ENCODE measurements at regions not wholly inside any gene's neighbourhood (a gene's known extent, or its start where the extent isn't known, plus 50 kb on each side); places are given as distances from the start of the nearest gene placed in this dataset.

DNA sequence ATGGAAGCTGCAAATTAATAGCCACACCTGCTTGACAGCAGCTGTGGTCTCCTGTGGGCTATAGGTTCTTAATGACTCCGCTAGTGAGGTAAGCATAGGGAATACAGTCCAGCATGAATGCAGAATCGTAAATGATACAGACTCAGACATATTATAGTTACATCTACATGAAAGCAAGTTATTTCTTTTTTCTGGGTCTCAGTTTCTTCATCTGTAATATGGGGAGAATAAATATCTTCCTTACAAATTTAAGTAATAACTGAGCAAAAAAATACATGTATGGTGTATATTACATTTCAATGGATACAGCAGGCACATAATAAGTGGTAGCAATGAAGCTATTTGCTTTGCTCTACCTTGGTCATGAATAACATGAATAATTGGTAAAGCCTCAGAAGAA lies 245.9 kb upstream of the RHOBTB1 start:
- no peak for TF ChIP-seq CTCF (IDR thresholded peaks at IDR 0.05; ENCODE audit: low read depth, low read length)
- H3K4me3 ChIP-seq (replicated peaks in 1 of 2; ENCODE audit: low read depth in 2 of 2, low read length in 2 of 2), result no peak overlapping the region
- DNase-seq (ENCODE audit: low read depth in 2 of 2), result no peak

GRCh38 chr10:61188691-61189090 lies 244.7 kb upstream of the RHOBTB1 start:
- no peak for TF ChIP-seq CTCF (IDR thresholded peaks at IDR 0.05; ENCODE audit: low read depth, low read length)
- no peak overlapping the region for H3K4me3 ChIP-seq (replicated peaks in 1 of 2; ENCODE audit: low read depth in 2 of 2, low read length in 2 of 2)
- DNase-seq (ENCODE audit: low read depth in 2 of 2), result no peak

DNA sequence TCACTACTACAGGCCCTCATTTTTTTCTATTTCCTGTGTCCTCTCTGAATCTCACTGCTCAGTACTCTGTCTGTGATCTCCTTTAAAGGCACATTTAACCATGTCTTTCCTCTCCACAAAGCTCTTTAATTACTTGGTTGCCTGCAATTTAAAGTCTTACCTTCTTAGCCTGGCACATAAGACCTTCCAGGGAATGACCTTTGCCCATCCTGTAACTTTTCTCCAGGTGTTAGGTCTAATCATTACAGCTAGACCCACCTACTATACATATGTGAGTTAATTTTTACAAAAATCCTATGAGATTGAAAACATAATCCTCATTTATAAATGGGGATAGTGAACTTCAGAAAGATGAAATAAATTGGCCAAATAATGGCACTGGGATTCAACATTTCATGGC lies 244.1 kb upstream of the RHOBTB1 start:
- no peak for DNase-seq (ENCODE audit: low read depth in 2 of 2)
- H3K4me3 ChIP-seq (replicated peaks in 1 of 2; ENCODE audit: low read depth in 2 of 2, low read length in 2 of 2), result no peak overlapping the region
- TF ChIP-seq CTCF (IDR thresholded peaks at IDR 0.05; ENCODE audit: low read depth, low read length), result no peak

DNA sequence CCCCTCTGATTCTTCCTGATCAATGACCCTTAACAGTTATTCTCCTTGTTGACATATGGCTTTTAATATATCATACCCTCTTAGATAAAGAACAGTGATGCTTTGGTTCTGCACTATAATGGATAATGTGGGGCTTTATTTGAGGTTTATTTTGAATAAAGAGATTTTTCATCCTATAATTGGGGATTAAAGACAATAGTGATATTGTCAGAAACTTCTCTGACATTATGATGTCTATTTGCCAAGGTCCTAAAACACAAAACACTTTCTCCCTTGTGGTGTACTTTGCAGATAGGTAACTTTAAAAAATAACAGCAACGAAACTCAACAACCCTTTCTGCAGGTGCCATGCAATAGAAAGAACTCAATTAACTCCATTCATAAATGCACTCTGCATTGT lies 243.6 kb upstream of the RHOBTB1 start:
- H3K4me3 ChIP-seq (replicated peaks in 1 of 2; ENCODE audit: low read depth in 2 of 2, low read length in 2 of 2), result no peak overlapping the region
- TF ChIP-seq CTCF (IDR thresholded peaks at IDR 0.05; ENCODE audit: low read depth, low read length), result no peak
- no peak for DNase-seq (ENCODE audit: low read depth in 2 of 2)

DNA sequence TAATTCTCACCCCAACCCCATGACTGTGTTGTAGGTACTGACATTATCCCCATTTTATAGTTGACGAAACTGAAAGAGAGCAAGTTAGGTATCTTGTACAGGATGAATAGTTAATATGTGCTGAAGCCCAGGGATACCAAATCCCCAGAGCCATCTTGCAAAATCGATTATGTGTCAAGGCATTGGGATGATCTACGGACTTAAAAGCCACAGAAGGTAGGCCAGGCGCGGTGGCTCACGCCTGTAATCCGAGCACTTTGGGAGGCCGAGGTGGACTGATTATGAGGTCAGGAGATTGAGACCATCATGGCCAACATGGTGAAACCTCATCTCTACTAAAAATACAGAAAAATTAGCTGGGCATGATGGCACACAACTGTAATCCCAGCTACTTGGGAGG lies 242.4 kb upstream of the RHOBTB1 start:
- no peak for TF ChIP-seq CTCF (IDR thresholded peaks at IDR 0.05; ENCODE audit: low read depth, low read length)
- no peak for DNase-seq (ENCODE audit: low read depth in 2 of 2)
- H3K4me3 ChIP-seq (replicated peaks in 1 of 2; ENCODE audit: low read depth in 2 of 2, low read length in 2 of 2), result no peak overlapping the region

DNA sequence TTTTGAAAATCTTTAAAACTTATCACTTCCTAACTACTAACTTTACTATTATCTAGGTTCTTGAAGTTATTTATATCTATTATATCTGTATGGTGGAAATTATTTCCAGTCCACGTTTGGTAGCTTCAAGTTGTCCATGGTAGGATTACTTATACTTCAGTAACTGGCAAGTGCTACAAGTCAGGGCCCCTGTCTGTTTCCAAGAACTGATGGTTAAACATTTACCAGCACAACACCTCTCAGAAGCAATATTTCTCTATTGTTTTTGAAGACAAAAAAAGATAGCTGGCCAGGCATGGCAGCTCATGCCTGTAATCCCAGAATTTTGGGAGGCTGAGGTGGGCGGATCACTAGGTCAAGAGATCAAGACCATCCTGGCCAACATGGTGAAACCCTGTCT lies 240.4 kb upstream of the RHOBTB1 start:
- DNase-seq (ENCODE audit: low read depth in 2 of 2), result no peak

More for the DNA sequence above, 240.4 kb upstream of the RHOBTB1 start:
- H3K4me3 ChIP-seq (replicated peaks in 1 of 2; ENCODE audit: low read depth in 2 of 2, low read length in 2 of 2), result no peak overlapping the region
- no peak for TF ChIP-seq CTCF (IDR thresholded peaks at IDR 0.05; ENCODE audit: low read depth, low read length)

Measured in cardiac fibroblast (primary cell).